Small intestine (tissue), 7 donors: ENCODE measurements at regions not wholly inside any gene's neighbourhood (a gene's known extent, or its start where the extent isn't known, plus 50 kb on each side); places are given as distances from the start of the nearest gene placed in this dataset.

ENCODE experiments used
- DNase-seq, 2 donors: peaks; one replicate each; pipeline versions ENCODE4 v3.0.0 to v3.0.0-alpha.2; 2013
- FAIRE-seq: peaks from 2 replicates; lab custom pipeline; 2012; peaks lifted over from hg19 to GRCh38; lab: Jason Lieb, UNC
- H3K27ac ChIP-seq, 3 donors: one replicate each; pipeline ENCODE4 v1.5.1; 2013; ENCODE audit warnings: low read length in 2 of 3, mild to moderate bottlenecking in 2 of 3, control low read depth in 1 of 3, inconsistent platforms in 1 of 3, low read depth in 1 of 3, moderate library complexity in 1 of 3
- H3K27me3 ChIP-seq, 3 donors: one replicate each; pipeline ENCODE4 v1.6.1; 2013; ENCODE audit warnings: low read length in 3 of 3, inconsistent platforms in 1 of 3; ENCODE audit not compliant: control insufficient read depth in 3 of 3, insufficient read depth in 3 of 3
- H3K36me3 ChIP-seq, 3 donors: one replicate each; pipeline ENCODE4 v1.6.1; 2013; ENCODE audit warnings: low read length in 3 of 3, inconsistent platforms in 1 of 3, low read depth in 1 of 3, mild to moderate bottlenecking in 1 of 3, moderate library complexity in 1 of 3; ENCODE audit not compliant: control insufficient read depth in 3 of 3, insufficient read depth in 2 of 3
- H3K4me1 ChIP-seq, 3 donors: one replicate each; pipeline ENCODE4 v1.6.1; 2013; ENCODE audit warnings: low read length in 2 of 3, inconsistent platforms in 1 of 3, low read depth in 1 of 3, mild to moderate bottlenecking in 1 of 3, moderate library complexity in 1 of 3; ENCODE audit not compliant: control insufficient read depth in 3 of 3, insufficient read depth in 2 of 3
- H3K4me3 ChIP-seq, 3 donors: one replicate each; pipeline ENCODE4 v1.5.1; 2013; ENCODE audit warnings: low read length in 3 of 3, control low read depth in 1 of 3, inconsistent platforms in 1 of 3, low read depth in 1 of 3, mild to moderate bottlenecking in 1 of 3, moderate library complexity in 1 of 3
- H3K9me3 ChIP-seq, 2 donors: one replicate each; pipeline ENCODE4 v1.6.1; 2013; ENCODE audit warnings: low read depth in 1 of 2, low read length in 1 of 2; ENCODE audit not compliant: control insufficient read depth in 2 of 2, insufficient read depth in 1 of 2
- WGBS, 3 donors: extraction: QIAGEN DNeasy Blood & Tissue Kit; methylation state at CpG; one replicate each; pipeline ENCODE4 v1.1.7; 2013; 5-methylcytosine and 5-hydroxymethylcytosine counted together
- donor health status: healthy with polysubstance abuse.
- donor health status: control.
- donor health status: control.
- donor health status: Bipolar disorder and iron deficiency.
- donor health status: healthy.

DNA sequence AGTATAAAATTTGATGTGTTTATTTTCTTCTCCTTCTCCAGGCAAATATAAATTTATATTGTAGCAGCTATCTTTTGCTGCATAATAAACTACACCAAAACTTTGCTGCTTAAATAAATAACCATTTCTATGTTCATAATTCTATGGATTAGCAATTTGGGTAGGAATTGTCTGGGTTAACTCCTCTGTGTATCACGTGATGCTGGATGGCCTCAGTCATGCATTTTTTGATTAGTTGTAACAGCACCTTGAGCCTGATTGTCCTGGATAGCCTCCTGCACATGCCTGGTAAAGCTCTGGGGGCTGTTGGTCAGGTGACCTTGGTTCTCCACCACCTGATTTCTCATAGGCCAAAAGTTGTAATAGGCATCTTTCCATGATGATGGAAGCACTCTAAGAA lies 572.9 kb downstream of the ETV1 start:
- no peak for DNase-seq

DNA sequence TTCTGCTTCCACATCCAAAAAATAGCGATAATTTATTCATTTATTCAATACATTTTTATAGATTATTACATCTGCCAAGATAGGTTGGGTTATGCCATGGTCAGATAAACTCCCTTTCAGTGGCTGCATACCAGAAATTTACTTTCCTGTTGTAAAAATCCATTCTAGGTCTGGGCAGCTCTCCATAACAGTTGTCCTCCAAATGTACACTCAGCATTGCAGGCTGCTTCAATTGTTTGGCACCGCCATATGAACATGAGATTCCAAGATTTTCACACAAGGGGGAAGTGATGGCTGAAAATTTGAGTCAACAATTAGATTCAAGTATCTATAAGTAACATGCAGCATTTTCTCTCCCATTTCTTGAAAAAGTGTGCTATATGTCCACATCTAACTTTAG lies 568.7 kb downstream of the ETV1 start:
- Histone ChIP-seq H3K27me3 (no peaks in the 10 kb centered on the region), H3K9me3 (peaks cover 0 to 8% of the 10 kb centered on the region in 2 donors), H3K27ac (no peak overlapping the region), H3K4me1 (no peaks in the 10 kb centered on the region), H3K4me3 (no peak overlapping the region), H3K36me3 (no peaks in the 10 kb centered on the region)
- DNase-seq = no peak
- WGBS, 3 donors = 89 to 92% (median 90%) methylated on average over 2 of the region's 2 CpGs
- no peak for FAIRE-seq

More for the DNA sequence above, 572.9 kb downstream of the ETV1 start:
- Histone ChIP-seq H3K27me3 (no peaks in the 10 kb centered on the region), H3K9me3 (peaks cover 0 to 4% of the 10 kb centered on the region in 2 donors), H3K4me1 (no peaks in the 10 kb centered on the region), H3K36me3 (no peaks in the 10 kb centered on the region), H3K4me3 (no peak overlapping the region), H3K27ac (no peak overlapping the region)
- no peak for FAIRE-seq
- WGBS, 3 donors = 76 to 83% (median 77%) methylated on average over 1 of the region's 1 CpG

DNA sequence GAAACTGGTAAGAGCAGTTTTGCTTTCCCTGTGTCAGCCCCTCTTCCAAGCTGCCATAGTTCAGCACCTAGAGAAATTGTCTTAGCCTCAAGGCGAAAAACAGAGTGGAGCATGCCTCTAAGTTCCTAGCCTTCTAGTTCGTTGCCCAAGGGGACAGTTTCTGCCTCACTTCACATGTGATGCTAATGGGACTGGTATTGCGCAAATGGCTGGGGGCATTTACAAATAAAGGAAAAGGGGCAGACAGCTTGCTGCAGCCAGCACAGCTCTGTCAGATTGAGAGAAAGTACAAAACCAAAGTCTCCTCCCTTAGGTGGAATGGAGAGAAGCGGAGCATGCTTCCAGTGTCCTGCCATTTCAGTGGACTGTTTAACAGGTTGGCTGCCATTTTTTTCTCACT lies 567.7 kb downstream of the ETV1 start:
- FAIRE-seq = no peak
- H3K4me1 ChIP-seq = no peaks in the 10 kb centered on the region
- H3K27me3 ChIP-seq = no peaks in the 10 kb centered on the region
- H3K4me3 ChIP-seq = no peak overlapping the region
- no peak overlapping the region for H3K27ac ChIP-seq
- no peaks in the 10 kb centered on the region for H3K36me3 ChIP-seq
- H3K9me3 ChIP-seq = peaks cover 0 to 8% of the 10 kb centered on the region in 2 donors
- 83 to 91% (median 86%) methylated on average over 4 of the region's 4 CpGs for WGBS, 3 donors
- no peak for DNase-seq

DNA sequence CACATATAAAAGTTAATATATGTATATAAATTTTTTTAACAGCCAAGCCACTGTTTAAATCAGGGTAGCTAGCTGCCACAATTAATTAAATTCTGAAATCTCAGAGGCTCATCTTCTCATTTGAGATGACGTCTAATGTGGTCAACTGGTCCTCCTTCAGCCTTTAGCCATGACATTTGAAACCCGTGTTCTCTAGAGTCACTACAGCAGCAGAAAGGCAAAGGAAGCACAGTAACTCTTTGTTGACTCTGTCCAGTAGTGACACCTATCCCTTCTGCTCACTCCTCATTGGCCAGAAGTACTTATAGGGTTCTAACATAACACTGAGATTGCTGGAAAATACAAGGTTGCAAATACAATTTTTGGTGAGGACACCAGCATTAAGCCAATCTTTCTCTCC lies 555.5 kb downstream of the ETV1 start:
- no peak for FAIRE-seq
- no peaks in the 10 kb centered on the region for H3K27me3 ChIP-seq
- H3K4me1 ChIP-seq = no peaks in the 10 kb centered on the region
- H3K36me3 ChIP-seq = no peaks in the 10 kb centered on the region
- no peaks in the 10 kb centered on the region for H3K9me3 ChIP-seq
- 79 to 82% (median 80%) methylated on average over 2 of the region's 2 CpGs for WGBS, 3 donors
- H3K27ac ChIP-seq = no peak overlapping the region
- DNase-seq = no peak
- no peak overlapping the region for H3K4me3 ChIP-seq

DNA sequence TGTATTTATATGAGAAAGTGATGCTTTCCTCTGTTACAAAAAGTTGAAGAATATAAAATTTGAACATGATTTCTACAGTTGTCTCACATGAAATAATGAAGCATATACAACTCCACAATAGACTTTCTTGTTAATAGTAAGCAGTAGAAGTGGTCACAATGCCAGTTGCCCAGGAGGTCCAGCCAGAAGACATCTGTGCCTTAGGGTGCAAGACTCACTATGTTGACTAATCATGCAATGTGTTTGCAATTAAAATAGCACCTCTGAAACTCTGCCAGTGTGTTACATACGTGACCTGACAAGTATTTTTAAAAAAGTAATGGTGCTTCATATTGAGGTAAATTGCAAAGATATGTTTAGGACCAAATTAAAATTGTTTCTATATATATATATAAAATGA lies 547.2 kb downstream of the ETV1 start:
- no peak for FAIRE-seq
- no peaks in the 10 kb centered on the region for H3K36me3 ChIP-seq

DNA sequence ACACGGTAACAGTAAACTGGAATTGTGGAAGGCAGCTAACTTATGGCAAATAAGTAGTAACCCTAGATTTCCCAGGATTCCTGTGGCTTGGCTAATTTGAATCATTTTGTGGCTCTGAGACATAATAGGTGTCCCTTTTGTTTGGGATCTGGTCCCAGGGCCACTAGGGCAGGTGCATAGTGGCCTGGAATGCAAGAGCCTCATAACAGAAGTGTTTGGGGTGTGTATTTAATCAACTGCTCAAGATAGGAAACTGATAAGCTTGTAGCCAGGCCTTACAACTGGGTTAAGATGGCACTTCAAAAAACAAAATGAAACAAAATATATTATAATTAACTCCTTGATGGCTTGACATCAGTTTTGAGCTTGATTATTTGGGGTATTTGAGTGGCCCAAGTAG lies 541.8 kb downstream of the ETV1 start:
- H3K4me1 ChIP-seq = no peaks in the 10 kb centered on the region

More for the DNA sequence above, 547.2 kb downstream of the ETV1 start:
- Histone ChIP-seq H3K27ac (no peak overlapping the region), H3K9me3 (no peaks in the 10 kb centered on the region), H3K4me1 (no peaks in the 10 kb centered on the region), H3K27me3 (no peaks in the 10 kb centered on the region), H3K4me3 (no peak overlapping the region)
- WGBS, 3 donors = 50 to 65% (median 62%) methylated on average over 1 of the region's 1 CpG
- no peak for DNase-seq

DNA sequence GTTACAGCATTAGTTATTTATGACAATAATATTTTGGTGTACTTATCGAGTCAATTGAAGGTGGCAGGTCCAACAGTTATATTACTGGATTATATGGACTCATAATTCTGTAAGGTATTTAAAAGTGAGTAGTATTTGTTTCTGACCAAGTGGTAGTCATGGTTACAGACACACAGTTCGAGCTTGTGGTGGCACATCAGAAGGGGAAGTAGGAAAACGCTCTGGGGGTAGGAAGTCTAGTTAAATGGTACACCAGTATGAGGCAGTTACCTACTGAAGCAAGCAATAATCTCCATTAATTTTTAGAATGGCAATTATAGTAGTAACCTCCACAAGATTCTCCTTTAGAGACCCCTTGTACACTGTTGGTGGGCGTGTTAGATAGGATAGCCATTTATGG lies 541.2 kb downstream of the ETV1 start:
- H3K4me1 ChIP-seq = no peaks in the 10 kb centered on the region
- H3K27ac ChIP-seq = no peak overlapping the region
- H3K27me3 ChIP-seq = no peaks in the 10 kb centered on the region
- H3K36me3 ChIP-seq = no peaks in the 10 kb centered on the region
- no peak for DNase-seq
- no peak overlapping the region for H3K4me3 ChIP-seq
- peaks cover 0 to 9% of the 10 kb centered on the region in 2 donors for H3K9me3 ChIP-seq
- WGBS, 3 donors = 68 to 74% (median 70%) methylated on average over 4 of the region's 4 CpGs
- no peak for FAIRE-seq

More for the DNA sequence above, 541.8 kb downstream of the ETV1 start:
- H3K36me3 ChIP-seq = no peaks in the 10 kb centered on the region
- 76 to 92% (median 91%) methylated on average over 1 of the region's 1 CpG for WGBS, 3 donors
- no peak overlapping the region for H3K27ac ChIP-seq
- no peak for FAIRE-seq
- H3K4me3 ChIP-seq = no peak overlapping the region
- H3K9me3 ChIP-seq = peaks cover 0 to 9% of the 10 kb centered on the region in 2 donors
- DNase-seq = no peak
- no peaks in the 10 kb centered on the region for H3K27me3 ChIP-seq

DNA sequence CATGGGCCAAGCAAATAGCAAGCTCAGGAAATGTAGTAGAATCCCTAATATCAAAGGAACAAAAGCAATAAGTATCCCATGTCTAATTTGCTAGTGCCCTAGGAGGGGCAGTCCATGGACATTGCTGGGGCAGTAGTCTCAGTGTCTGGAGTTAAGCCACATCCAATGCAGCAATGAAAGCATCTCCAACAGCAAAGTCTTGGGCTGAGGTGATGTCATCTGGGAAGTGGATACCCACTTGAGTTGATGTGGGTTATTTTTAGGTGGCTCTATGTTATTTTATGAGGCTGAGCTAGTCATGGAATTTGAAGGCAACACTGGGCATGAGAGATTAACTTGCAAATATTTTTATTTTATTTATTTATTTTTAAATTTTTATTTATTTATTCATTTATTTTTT lies 540.0 kb downstream of the ETV1 start:
- H3K4me1 ChIP-seq = no peaks in the 10 kb centered on the region
- no peak for DNase-seq
- no peak overlapping the region for H3K27ac ChIP-seq
- FAIRE-seq = no peak
- H3K27me3 ChIP-seq = no peaks in the 10 kb centered on the region
- H3K4me3 ChIP-seq = no peak overlapping the region
- H3K9me3 ChIP-seq = peaks cover 0 to 9% of the 10 kb centered on the region in 2 donors
- no peaks in the 10 kb centered on the region for H3K36me3 ChIP-seq

DNA sequence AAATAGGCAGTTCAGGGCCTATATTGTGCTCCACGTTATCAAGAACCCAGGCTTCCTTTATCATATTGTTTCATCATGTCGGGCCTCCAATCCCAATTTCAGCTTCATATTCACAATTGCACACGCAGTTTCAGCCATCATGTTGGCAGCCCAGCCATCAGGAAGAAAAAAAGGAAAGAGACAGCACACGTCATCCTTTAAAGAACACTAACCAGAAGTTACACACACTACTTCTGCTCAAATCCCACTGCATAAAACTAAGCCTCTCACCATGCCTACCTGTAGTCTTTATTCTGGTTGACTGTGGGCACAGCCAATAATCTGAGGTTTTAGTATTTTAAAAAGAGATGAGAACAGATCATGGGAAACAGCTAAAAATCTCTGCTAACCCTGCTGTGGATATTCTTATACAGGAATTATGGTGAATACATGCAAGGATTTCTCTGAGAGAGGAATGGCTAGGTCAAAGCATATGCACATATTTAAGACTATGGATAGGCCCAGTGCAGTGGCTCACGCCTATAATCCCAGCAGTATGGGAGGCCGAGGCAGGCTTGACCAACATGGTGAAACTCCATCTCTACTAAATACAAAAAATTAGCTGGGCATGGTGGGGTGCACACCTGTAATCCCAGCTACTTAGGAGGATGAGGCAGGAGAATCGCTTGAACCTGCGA lies 534.4 kb downstream of the ETV1 start:
- 84 to 86% (median 85%) methylated on average over 8 of the region's 8 CpGs for WGBS, 3 donors
- H3K36me3 ChIP-seq = no peaks in the 10 kb centered on the region
- peaks cover 2 to 7% of the 10 kb centered on the region in 2 donors for H3K9me3 ChIP-seq
- no peaks in the 10 kb centered on the region for H3K4me1 ChIP-seq
- FAIRE-seq = no peak
- no peak overlapping the region for H3K27ac ChIP-seq
- DNase-seq = no peak
- H3K27me3 ChIP-seq = no peaks in the 10 kb centered on the region
- H3K4me3 ChIP-seq = no peak overlapping the region
